KOPT-K1 (cell line): ENCODE measurements at regions not wholly inside any gene's neighbourhood (a gene's known extent, or its start where the extent isn't known, plus 50 kb on each side); places are given as distances from the start of the nearest gene placed in this dataset.

ENCODE experiments used
- H3K27ac ChIP-seq: fragments of 200-600 bp; sonication (generic); 2 replicates; pipeline ENCODE4 v1.5.1; 2016; ENCODE audit warnings: antibody characterized with exemption, mild to moderate bottlenecking, low read depth, low read length; ENCODE audit not compliant: poor library complexity, severe bottlenecking
- H3K36me3 ChIP-seq: fragments of 200-600 bp; sonication (generic); 2 replicates; pipeline ENCODE4 v1.5.1; 2017; ENCODE audit warnings: antibody characterized with exemption, mild to moderate bottlenecking, low read length, moderate library complexity; ENCODE audit not compliant: insufficient read depth
- H3K9me3 ChIP-seq: fragments of 200-600 bp; sonication (generic); 2 replicates; pipeline ENCODE4 v1.5.1; 2017; ENCODE audit warnings: antibody characterized with exemption, low read length, mild to moderate bottlenecking; ENCODE audit not compliant: insufficient read depth, poor library complexity, severe bottlenecking

GRCh38 chr10:3413937-3414666 is 241.5 kb upstream of the PITRM1 start:
- Histone ChIP-seq H3K36me3 (no peaks in the 10 kb centered on the region), H3K27ac (no peak overlapping the region), H3K9me3 (peaks cover 9% of the 10 kb centered on the region)

GRCh38 chr10:3412646-3413045 is 240.1 kb upstream of the PITRM1 start:
- no peak overlapping the region for H3K27ac ChIP-seq

DNA sequence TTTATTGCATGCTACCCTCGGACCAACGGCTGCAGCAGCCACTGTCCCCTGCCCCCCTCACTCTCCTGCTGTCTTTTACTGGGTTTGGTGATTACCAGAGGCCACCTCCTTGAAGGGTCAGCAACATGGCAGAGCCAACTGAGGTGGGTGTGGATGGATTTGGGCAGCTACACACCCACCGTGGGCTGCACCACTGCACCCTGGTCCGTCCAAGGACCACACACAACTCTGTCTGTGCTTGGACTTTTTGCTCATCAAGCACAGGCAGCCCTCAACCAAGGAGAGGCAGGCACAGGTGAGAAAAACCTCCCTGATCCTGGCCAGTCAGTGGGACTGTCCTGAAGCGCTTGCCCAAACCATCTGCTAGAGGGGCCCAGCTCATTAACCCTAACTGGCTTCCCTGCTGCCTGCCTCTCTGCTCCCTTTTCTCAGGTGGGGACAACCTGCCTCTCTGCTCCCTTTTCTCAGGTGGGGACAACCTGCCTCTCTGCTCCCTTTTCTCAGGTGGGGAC is 239.5 kb upstream of the PITRM1 start:
- H3K36me3 ChIP-seq = no peaks in the 10 kb centered on the region
- H3K9me3 ChIP-seq = peaks cover 9% of the 10 kb centered on the region
- no peak overlapping the region for H3K27ac ChIP-seq

More at GRCh38 chr10:3412646-3413045, 240.1 kb upstream of the PITRM1 start:
- Histone ChIP-seq H3K36me3 (no peaks in the 10 kb centered on the region), H3K9me3 (peaks cover 9% of the 10 kb centered on the region)

GRCh38 chr10:3411044-3411443 is 238.5 kb upstream of the PITRM1 start:
- Histone ChIP-seq H3K27ac (no peak overlapping the region), H3K36me3 (no peaks in the 10 kb centered on the region)

GRCh38 chr10:3409928-3410327 is 237.3 kb upstream of the PITRM1 start:
- Histone ChIP-seq H3K27ac (no peak overlapping the region), H3K9me3 (peaks cover 13% of the 10 kb centered on the region), H3K36me3 (no peaks in the 10 kb centered on the region)

More at GRCh38 chr10:3411044-3411443, 238.5 kb upstream of the PITRM1 start:
- H3K9me3 ChIP-seq = peaks cover 13% of the 10 kb centered on the region

- H3K9me3 ChIP-seq = peaks cover 13% of the 10 kb centered on the region
- no peak overlapping the region for H3K27ac ChIP-seq
- no peaks in the 10 kb centered on the region for H3K36me3 ChIP-seq
Measured at GRCh38 chr10:3408603-3409365, 236.2 kb upstream of the PITRM1 start.

- Histone ChIP-seq H3K36me3 (no peaks in the 10 kb centered on the region), H3K27ac (no peak overlapping the region)
Measured at GRCh38 chr10:3407208-3407607, 234.6 kb upstream of the PITRM1 start.

DNA sequence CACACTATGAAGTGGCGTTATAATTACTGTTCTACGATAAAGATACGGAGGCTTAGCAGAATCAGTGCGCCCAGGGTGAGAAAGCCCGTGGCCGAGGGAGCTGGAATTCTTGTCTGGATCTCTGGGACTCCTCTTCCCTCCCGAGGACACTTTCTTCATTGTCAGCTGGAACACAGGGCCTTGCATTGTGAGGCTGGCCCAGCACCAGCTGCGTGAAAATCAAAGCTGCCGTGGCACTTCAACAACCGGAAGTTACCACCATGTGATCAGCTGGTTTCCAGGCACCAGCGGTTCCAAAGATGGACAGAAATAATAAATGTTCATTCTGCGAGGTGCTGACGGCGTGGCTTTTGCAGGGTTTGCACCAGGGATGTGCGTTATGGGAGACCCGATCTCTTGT is 234.0 kb upstream of the PITRM1 start:
- Histone ChIP-seq H3K27ac (no peak overlapping the region), H3K9me3 (peaks cover 13% of the 10 kb centered on the region), H3K36me3 (no peaks in the 10 kb centered on the region)

More at GRCh38 chr10:3407208-3407607, 234.6 kb upstream of the PITRM1 start:
- H3K9me3 ChIP-seq = peaks cover 13% of the 10 kb centered on the region

DNA sequence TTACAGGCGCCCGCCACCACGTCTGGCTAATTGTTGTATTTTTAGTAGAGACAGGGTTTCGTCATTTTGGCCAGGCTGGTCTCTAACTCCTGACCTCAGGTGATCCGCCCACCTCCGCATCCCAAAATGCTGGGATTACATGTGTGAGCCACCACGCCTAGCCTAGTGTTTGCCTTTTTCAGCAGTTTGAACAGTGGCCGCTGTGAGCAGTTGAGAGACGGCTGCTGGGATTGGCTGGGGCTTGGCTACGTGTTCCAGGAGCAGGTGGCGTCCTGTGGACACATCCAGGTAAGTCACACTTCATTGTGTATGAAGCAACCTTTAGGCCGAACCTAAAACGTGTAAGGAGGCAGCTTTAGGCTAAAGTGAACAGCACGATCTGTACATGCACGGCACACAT is 231.8 kb upstream of the PITRM1 start:
- Histone ChIP-seq H3K27ac (no peak overlapping the region), H3K9me3 (peaks cover 4% of the 10 kb centered on the region), H3K36me3 (no peaks in the 10 kb centered on the region)

DNA sequence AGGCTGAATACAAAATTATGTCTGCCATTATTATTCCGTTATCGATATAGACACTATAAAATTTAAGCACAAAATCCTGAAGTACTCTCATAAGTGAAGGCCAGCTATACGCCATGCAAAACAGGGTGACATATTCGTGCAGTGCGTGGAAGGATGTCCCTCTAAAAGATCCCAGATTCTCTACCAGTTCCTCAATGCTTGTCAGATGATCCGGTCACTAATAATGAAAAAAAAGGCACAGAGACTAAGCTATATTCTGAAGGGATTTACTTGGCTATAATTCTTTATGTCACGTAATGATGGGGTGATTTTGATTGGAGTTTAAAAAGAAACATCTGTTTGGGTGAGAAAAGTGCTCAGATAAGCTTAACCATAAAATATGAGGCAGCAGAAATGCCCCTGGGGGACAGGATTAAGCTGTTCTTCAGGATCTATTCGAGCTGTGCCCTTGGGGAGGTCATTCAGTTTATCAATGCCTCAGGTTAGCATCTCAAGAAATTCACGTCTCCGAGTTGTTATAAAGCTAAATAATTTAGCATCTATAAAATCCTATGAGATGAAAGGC is 229.7 kb upstream of the PITRM1 start:
- peaks cover 4% of the 10 kb centered on the region for H3K9me3 ChIP-seq
- H3K36me3 ChIP-seq = no peaks in the 10 kb centered on the region
- H3K27ac ChIP-seq = no peak overlapping the region

DNA sequence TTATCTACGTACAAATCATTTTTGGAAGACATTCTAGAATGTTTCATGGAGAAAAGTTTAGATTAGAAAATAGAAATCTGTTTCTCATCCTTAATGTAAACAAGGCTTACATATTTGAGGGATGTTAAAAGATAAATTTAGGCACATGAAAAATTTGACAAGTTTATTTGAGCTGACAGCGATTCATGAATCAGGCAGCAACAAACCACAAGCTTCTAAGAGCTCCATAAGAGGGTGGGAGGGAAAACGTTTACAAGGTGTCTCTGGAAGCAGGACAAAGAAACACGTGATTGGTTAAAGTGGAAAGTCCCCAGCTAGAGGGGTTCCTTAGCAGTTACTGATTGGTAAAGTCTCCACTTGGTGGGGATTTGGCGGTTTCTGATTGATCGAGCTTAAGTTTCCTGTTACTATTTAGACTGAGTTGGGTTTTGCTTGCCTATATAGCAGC is 228.9 kb upstream of the PITRM1 start:
- H3K36me3 ChIP-seq = no peaks in the 10 kb centered on the region
- H3K27ac ChIP-seq = no peak overlapping the region
- H3K9me3 ChIP-seq = peaks cover 2% of the 10 kb centered on the region

- Histone ChIP-seq H3K27ac (no peak overlapping the region), H3K9me3 (no peaks in the 10 kb centered on the region)
Measured at GRCh38 chr10:3400348-3400747, 227.8 kb upstream of the PITRM1 start.

GRCh38 chr10:3399756-3400155 is 227.2 kb upstream of the PITRM1 start:
- H3K36me3 ChIP-seq = no peaks in the 10 kb centered on the region
- peaks cover under 1% of the 10 kb centered on the region for H3K9me3 ChIP-seq
- H3K27ac ChIP-seq = no peak overlapping the region

More at GRCh38 chr10:3400348-3400747, 227.8 kb upstream of the PITRM1 start:
- no peaks in the 10 kb centered on the region for H3K36me3 ChIP-seq

- Histone ChIP-seq H3K36me3 (no peaks in the 10 kb centered on the region), H3K9me3 (peaks cover 6% of the 10 kb centered on the region), H3K27ac (no peak overlapping the region)
Measured at GRCh38 chr10:3398825-3399646, 226.5 kb upstream of the PITRM1 start.
